SJSA1 (cell line): ENCODE measurements at regions not wholly inside any gene's neighbourhood (a gene's known extent, or its start where the extent isn't known, plus 50 kb on each side); places are given as distances from the start of the nearest gene placed in this dataset.

ENCODE experiments used
- DNase-seq, 2 experiments: peaks; one replicate each; pipeline ENCODE4 v3.0.0-alpha.2; 2015 to 2020; ENCODE audit warnings: low spot score in 2 of 2, low read depth in 1 of 2
- H3K27ac ChIP-seq: fragments of 250-450 bp; sonication (Bioruptor Pico); 2 replicates; pipeline ENCODE4 v1.5.1; 2020; ENCODE audit warnings: mild to moderate bottlenecking, moderate library complexity
- H3K27me3 ChIP-seq: fragments of 250-450 bp; sonication (Bioruptor Pico); replicated peaks from 2 replicates; pipeline ENCODE4 v1.5.1; 2020; ENCODE audit warnings: mild to moderate bottlenecking, moderate library complexity
- H3K36me3 ChIP-seq: fragments of 250-450 bp; sonication (Bioruptor Pico); 2 replicates; pipeline ENCODE4 v1.5.1; 2020; ENCODE audit warnings: mild to moderate bottlenecking
- H3K4me1 ChIP-seq: fragments of 250-450 bp; sonication (Bioruptor Pico); replicated peaks from 2 replicates; pipeline ENCODE4 v1.6.1; 2021; ENCODE audit warnings: mild to moderate bottlenecking
- H3K4me3 ChIP-seq: fragments of 250-450 bp; sonication (Bioruptor Pico); 2 replicates; pipeline ENCODE4 v1.5.1; 2020; ENCODE audit warnings: mild to moderate bottlenecking
- H3K9me3 ChIP-seq: fragments of 250-450 bp; sonication (Bioruptor Pico); replicated peaks from 2 replicates; pipeline ENCODE4 v1.5.1; 2020; ENCODE audit warnings: mild to moderate bottlenecking

GRCh38 chr13:39803156-39803555 lies 147.7 kb downstream of the COG6 start:
- Histone ChIP-seq H3K27me3 (no peaks in the 10 kb centered on the region), H3K4me1 (no peaks in the 10 kb centered on the region), H3K4me3 (no peak overlapping the region), H3K27ac (no peak overlapping the region), H3K9me3 (no peaks in the 10 kb centered on the region), H3K36me3 (no peaks in the 10 kb centered on the region)
- no peak for DNase-seq

- no peaks in the 10 kb centered on the region for H3K9me3 ChIP-seq
- H3K27ac ChIP-seq, result no peak overlapping the region
- H3K4me1 ChIP-seq, result no peaks in the 10 kb centered on the region
- no peak overlapping the region for H3K4me3 ChIP-seq
- no peak for DNase-seq
- H3K36me3 ChIP-seq, result no peaks in the 10 kb centered on the region
- H3K27me3 ChIP-seq, result no peaks in the 10 kb centered on the region
Measured at GRCh38 chr13:39803851-39804250, 148.4 kb downstream of the COG6 start.

GRCh38 chr13:39804332-39805210 lies 149.1 kb downstream of the COG6 start:
- H3K9me3 ChIP-seq, result no peaks in the 10 kb centered on the region
- no peaks in the 10 kb centered on the region for H3K36me3 ChIP-seq
- no peaks in the 10 kb centered on the region for H3K27me3 ChIP-seq
- DNase-seq, result no peak
- H3K27ac ChIP-seq, result no peak overlapping the region
- H3K4me1 ChIP-seq, result no peaks in the 10 kb centered on the region
- H3K4me3 ChIP-seq, result no peak overlapping the region

- Histone ChIP-seq H3K9me3 (no peaks in the 10 kb centered on the region), H3K36me3 (no peaks in the 10 kb centered on the region), H3K4me1 (no peaks in the 10 kb centered on the region), H3K27ac (no peak overlapping the region), H3K4me3 (no peak overlapping the region), H3K27me3 (no peaks in the 10 kb centered on the region)
- DNase-seq, result no peak
Measured at GRCh38 chr13:39809466-39809865, 154.0 kb downstream of the COG6 start.

GRCh38 chr13:39810091-39810877 lies 154.8 kb downstream of the COG6 start:
- DNase-seq, result no peak
- no peaks in the 10 kb centered on the region for H3K36me3 ChIP-seq
- H3K4me3 ChIP-seq, result no peak overlapping the region
- H3K9me3 ChIP-seq, result no peaks in the 10 kb centered on the region
- H3K4me1 ChIP-seq, result no peaks in the 10 kb centered on the region
- H3K27ac ChIP-seq, result no peak overlapping the region
- no peaks in the 10 kb centered on the region for H3K27me3 ChIP-seq

- no peak for DNase-seq
- H3K36me3 ChIP-seq, result no peaks in the 10 kb centered on the region
- H3K4me3 ChIP-seq, result no peak overlapping the region
- H3K27me3 ChIP-seq, result no peaks in the 10 kb centered on the region
- H3K4me1 ChIP-seq, result no peaks in the 10 kb centered on the region
- H3K9me3 ChIP-seq, result no peaks in the 10 kb centered on the region
- no peak overlapping the region for H3K27ac ChIP-seq
Measured at GRCh38 chr13:39811051-39811450, 155.6 kb downstream of the COG6 start.

- H3K4me1 ChIP-seq, result no peaks in the 10 kb centered on the region
- H3K36me3 ChIP-seq, result no peaks in the 10 kb centered on the region
- no peaks in the 10 kb centered on the region for H3K9me3 ChIP-seq
- H3K4me3 ChIP-seq, result no peak overlapping the region
- DNase-seq, result no peak
- no peaks in the 10 kb centered on the region for H3K27me3 ChIP-seq
- no peak overlapping the region for H3K27ac ChIP-seq
Measured at GRCh38 chr13:39811696-39812095, 156.2 kb downstream of the COG6 start.

- Histone ChIP-seq H3K4me1 (no peaks in the 10 kb centered on the region), H3K9me3 (no peaks in the 10 kb centered on the region), H3K4me3 (no peak overlapping the region), H3K36me3 (no peaks in the 10 kb centered on the region), H3K27me3 (no peaks in the 10 kb centered on the region), H3K27ac (no peak overlapping the region)
- DNase-seq, result no peak
Measured at GRCh38 chr13:39815345-39816111, 160.1 kb downstream of the COG6 start.

- Histone ChIP-seq H3K4me3 (no peak overlapping the region), H3K4me1 (no peaks in the 10 kb centered on the region), H3K9me3 (no peaks in the 10 kb centered on the region), H3K36me3 (no peaks in the 10 kb centered on the region), H3K27me3 (no peaks in the 10 kb centered on the region), H3K27ac (no peak overlapping the region)
- no peak for DNase-seq
Measured at GRCh38 chr13:39816936-39817335, 161.5 kb downstream of the COG6 start.

- H3K4me3 ChIP-seq, result no peak overlapping the region
- no peaks in the 10 kb centered on the region for H3K27me3 ChIP-seq
- H3K4me1 ChIP-seq, result no peaks in the 10 kb centered on the region
- H3K27ac ChIP-seq, result no peak overlapping the region
- no peak for DNase-seq
- H3K36me3 ChIP-seq, result no peaks in the 10 kb centered on the region
- H3K9me3 ChIP-seq, result no peaks in the 10 kb centered on the region
Measured at GRCh38 chr13:39818953-39819352, 163.5 kb downstream of the COG6 start.

- Histone ChIP-seq H3K27ac (no peak overlapping the region), H3K4me1 (no peaks in the 10 kb centered on the region), H3K9me3 (no peaks in the 10 kb centered on the region), H3K36me3 (no peaks in the 10 kb centered on the region), H3K4me3 (no peak overlapping the region), H3K27me3 (no peaks in the 10 kb centered on the region)
- no peak for DNase-seq
Measured at GRCh38 chr13:39820606-39821005, 165.1 kb downstream of the COG6 start.

GRCh38 chr13:39821977-39822376 lies 166.5 kb downstream of the COG6 start:
- no peaks in the 10 kb centered on the region for H3K9me3 ChIP-seq
- no peak overlapping the region for H3K27ac ChIP-seq
- H3K4me3 ChIP-seq, result no peak overlapping the region
- no peaks in the 10 kb centered on the region for H3K27me3 ChIP-seq
- no peaks in the 10 kb centered on the region for H3K4me1 ChIP-seq
- H3K36me3 ChIP-seq, result no peaks in the 10 kb centered on the region
- no peak for DNase-seq

- H3K27ac ChIP-seq, result no peak overlapping the region
- no peaks in the 10 kb centered on the region for H3K9me3 ChIP-seq
- H3K4me1 ChIP-seq, result no peaks in the 10 kb centered on the region
- DNase-seq, result no peak
- H3K27me3 ChIP-seq, result no peaks in the 10 kb centered on the region
- H3K36me3 ChIP-seq, result no peaks in the 10 kb centered on the region
- no peak overlapping the region for H3K4me3 ChIP-seq
Measured at GRCh38 chr13:39822437-39822836, 167.0 kb downstream of the COG6 start.
